ENCODE measurements at regions not wholly inside any gene's neighbourhood (a gene's known extent, or its start where the extent isn't known, plus 50 kb on each side); places are given as distances from the start of the nearest gene placed in this dataset.

DNA sequence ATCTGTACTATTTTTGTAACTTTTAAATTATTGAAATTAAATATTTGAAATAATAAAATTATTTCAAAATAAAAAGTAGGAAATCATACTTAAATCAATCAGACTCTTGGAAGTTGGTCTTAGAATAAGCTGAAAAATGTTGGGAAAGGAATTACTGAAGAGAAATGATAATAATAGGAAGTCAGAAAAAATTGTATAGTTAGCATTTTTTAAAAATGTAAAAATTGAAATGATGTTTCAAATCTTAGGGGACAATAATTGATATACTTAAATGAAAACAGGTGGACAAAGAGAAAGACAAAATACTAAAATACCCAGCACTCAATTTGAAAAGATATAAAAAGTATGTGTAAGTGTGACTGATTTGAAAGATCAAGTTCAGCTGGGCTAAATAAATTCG lies 186.1 kb downstream of the BMP2 start:
- TF ChIP-seq, protein P1, sequence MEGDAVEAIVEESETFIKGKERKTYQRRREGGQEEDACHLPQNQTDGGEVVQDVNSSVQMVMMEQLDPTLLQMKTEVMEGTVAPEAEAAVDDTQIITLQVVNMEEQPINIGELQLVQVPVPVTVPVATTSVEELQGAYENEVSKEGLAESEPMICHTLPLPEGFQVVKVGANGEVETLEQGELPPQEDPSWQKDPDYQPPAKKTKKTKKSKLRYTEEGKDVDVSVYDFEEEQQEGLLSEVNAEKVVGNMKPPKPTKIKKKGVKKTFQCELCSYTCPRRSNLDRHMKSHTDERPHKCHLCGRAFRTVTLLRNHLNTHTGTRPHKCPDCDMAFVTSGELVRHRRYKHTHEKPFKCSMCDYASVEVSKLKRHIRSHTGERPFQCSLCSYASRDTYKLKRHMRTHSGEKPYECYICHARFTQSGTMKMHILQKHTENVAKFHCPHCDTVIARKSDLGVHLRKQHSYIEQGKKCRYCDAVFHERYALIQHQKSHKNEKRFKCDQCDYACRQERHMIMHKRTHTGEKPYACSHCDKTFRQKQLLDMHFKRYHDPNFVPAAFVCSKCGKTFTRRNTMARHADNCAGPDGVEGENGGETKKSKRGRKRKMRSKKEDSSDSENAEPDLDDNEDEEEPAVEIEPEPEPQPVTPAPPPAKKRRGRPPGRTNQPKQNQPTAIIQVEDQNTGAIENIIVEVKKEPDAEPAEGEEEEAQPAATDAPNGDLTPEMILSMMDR (IDR thresholded peaks at IDR 0.05): no peak
- no peak for TF ChIP-seq POLR2A (IDR thresholded peaks at IDR 0.05)
